ENCODE measurements at regions not wholly inside any gene's neighbourhood (a gene's known extent, or its start where the extent isn't known, plus 50 kb on each side); places are given as distances from the start of the nearest gene placed in this dataset.

DNA sequence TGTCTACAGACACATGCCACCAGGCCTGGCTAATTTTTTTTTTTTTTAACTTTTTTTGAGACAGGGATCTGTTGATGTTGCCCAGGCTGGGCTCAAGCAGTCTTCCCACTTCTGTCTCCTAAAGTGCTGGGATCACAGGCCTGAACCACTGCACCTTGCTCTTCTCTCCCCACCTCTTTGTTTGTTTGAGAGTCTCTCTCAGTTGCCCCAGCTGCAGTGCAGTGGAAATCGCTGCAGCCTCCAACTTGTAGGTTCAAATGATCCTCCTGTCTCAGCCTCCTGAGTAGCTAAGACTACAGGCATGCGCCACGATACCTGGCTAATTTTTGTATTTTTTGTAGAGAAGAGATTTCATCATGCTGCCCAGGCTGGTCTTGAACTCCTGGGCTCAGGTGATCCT is 115.6 kb downstream of the LARP7 start:
- 75 to 85% methylated on average over 3 of the region's 3 CpGs for WGBS, 2 donors
- FAIRE-seq (no peak), ATAC-seq (no peak), DNase-seq (no peak)
- H3K36me3 ChIP-seq = no peaks in the 10 kb centered on the region
- intact Hi-C loops (cut with DNase I) = loop anchor here in 1 of 3 donors (10.0 kb wide), 1 partner anchor 108 kb away; no protein-coding TSS in a partner anchor
- TF ChIP-seq, protein P1, sequence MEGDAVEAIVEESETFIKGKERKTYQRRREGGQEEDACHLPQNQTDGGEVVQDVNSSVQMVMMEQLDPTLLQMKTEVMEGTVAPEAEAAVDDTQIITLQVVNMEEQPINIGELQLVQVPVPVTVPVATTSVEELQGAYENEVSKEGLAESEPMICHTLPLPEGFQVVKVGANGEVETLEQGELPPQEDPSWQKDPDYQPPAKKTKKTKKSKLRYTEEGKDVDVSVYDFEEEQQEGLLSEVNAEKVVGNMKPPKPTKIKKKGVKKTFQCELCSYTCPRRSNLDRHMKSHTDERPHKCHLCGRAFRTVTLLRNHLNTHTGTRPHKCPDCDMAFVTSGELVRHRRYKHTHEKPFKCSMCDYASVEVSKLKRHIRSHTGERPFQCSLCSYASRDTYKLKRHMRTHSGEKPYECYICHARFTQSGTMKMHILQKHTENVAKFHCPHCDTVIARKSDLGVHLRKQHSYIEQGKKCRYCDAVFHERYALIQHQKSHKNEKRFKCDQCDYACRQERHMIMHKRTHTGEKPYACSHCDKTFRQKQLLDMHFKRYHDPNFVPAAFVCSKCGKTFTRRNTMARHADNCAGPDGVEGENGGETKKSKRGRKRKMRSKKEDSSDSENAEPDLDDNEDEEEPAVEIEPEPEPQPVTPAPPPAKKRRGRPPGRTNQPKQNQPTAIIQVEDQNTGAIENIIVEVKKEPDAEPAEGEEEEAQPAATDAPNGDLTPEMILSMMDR (IDR thresholded peaks at IDR 0.05) = no peak
- no peak overlapping the region for H3K27ac ChIP-seq
- H3K27me3 ChIP-seq = no peaks in the 10 kb centered on the region
- H3K4me1 ChIP-seq = no peaks in the 10 kb centered on the region
- no peaks in the 10 kb centered on the region for H3K9me3 ChIP-seq
- H3K4me3 ChIP-seq = no peak overlapping the region

DNA sequence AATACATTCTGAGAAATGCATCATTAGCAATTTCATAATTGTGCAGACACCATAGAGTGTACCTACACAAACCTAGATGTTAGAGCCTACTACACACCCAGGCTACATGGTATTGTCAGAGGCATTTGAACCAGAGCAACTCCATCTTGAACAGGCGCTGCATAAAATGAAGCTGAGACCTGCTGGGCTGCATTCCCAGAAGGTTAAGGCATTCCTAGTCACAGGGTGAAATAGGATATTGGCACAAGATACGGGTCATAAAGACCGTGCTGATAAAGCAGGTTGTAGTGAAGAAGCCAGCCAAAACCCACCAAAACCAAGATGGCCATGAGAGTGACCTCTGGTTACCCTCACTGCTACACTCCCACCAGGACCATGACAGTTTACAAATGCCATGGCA is 116.4 kb downstream of the LARP7 start:
- TF ChIP-seq, protein P1 (IDR thresholded peaks at IDR 0.05) = no peak
- H3K9me3 ChIP-seq = no peaks in the 10 kb centered on the region
- WGBS, 2 donors = 39 to 54% methylated on average over 3 of the region's 3 CpGs
- H3K4me3 ChIP-seq = no peak overlapping the region
- ATAC-seq = no peak
- intact Hi-C loops (cut with DNase I) = loop anchor here in 1 of 3 donors (10.0 kb wide), 1 partner anchor 109 kb away; no protein-coding TSS in a partner anchor
- H3K4me1 ChIP-seq = no peaks in the 10 kb centered on the region
- no peak overlapping the region for H3K27ac ChIP-seq
- DNase-seq = no peak
- no peaks in the 10 kb centered on the region for H3K36me3 ChIP-seq
- H3K27me3 ChIP-seq = no peaks in the 10 kb centered on the region
- FAIRE-seq = no peak

DNA sequence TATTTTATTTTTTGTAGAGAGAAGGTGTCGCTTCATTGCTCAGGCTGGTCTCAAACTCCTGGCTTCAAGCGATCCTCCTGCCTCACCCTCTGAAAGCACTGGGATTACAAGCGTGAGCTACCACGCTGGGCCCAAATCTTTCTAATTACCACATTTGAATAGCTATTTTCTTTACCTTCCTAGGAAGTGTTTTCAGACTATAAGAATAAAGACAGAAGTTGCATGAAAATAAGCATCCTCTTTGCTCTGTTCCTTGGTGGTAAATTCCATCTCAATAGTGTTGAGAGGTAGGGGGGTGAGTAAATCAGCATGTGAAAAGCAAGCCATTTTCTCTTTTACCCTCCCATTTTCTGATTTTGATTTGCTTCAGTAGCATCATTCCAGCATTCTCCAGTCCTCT is 122.4 kb downstream of the LARP7 start:
- Histone ChIP-seq H3K4me1 (no peaks in the 10 kb centered on the region), H3K4me3 (no peak overlapping the region), H3K9me3 (no peaks in the 10 kb centered on the region), H3K27me3 (no peaks in the 10 kb centered on the region), H3K27ac (no peak overlapping the region), H3K36me3 (no peaks in the 10 kb centered on the region)
- no peak for DNase-seq
- ATAC-seq = no peak
- intact Hi-C loops (cut with DNase I) = loop anchor here in 1 of 3 donors (10.0 kb wide), 1 partner anchor 115 kb away; no protein-coding TSS in a partner anchor
- no peak for FAIRE-seq
- TF ChIP-seq, protein P1 (IDR thresholded peaks at IDR 0.05) = no peak
- 58 to 71% methylated on average over 4 of the region's 4 CpGs for WGBS, 2 donors

DNA sequence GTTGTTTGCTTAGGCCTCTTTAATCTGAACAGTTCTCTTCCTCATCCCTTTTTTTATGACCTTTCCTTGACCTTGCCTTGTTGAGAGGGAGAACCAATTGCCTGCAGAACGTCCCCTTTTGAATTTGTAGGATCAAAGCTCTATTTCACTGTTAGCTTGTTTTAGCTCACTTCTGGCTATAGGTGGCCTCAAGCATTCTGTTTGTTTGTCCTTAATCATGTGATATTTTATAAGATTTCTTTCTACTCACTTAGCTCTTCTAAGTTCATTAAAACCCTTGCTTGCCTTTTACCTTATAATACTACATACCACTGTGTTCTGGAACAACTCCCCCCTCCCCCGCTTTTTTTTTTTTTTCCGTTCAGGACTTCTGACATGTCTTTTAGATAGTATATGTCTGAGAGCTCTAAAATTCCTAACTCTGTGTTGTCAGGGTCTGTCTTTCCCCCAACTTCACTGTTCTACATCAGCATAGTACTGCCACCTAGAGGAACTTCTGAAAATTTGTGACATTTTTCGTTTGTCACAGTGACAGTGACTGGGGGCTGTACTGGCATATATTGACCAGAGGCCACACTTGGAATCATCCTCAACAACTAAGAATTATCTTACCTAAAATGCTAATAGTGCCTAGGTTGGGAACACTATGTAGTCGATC is 128.5 kb downstream of the LARP7 start:
- no peak overlapping the region for H3K4me3 ChIP-seq
- ATAC-seq = peak in 2 of 4 donors; percentile 34 to 42
- DNase-seq = no peak
- H3K27me3 ChIP-seq = no peaks in the 10 kb centered on the region
- no peaks in the 10 kb centered on the region for H3K9me3 ChIP-seq
- no peaks in the 10 kb centered on the region for H3K4me1 ChIP-seq
- no peak for FAIRE-seq
- H3K36me3 ChIP-seq = no peaks in the 10 kb centered on the region
- TF ChIP-seq, protein P1 (IDR thresholded peaks at IDR 0.05) = peak in 2 of 4 donors; percentile 9 to 20
- WGBS, 2 donors = 9 to 14% methylated on average over 5 of the region's 5 CpGs
- intact Hi-C loops (cut with DNase I) = no loop called here
- H3K27ac ChIP-seq = no peak overlapping the region

DNA sequence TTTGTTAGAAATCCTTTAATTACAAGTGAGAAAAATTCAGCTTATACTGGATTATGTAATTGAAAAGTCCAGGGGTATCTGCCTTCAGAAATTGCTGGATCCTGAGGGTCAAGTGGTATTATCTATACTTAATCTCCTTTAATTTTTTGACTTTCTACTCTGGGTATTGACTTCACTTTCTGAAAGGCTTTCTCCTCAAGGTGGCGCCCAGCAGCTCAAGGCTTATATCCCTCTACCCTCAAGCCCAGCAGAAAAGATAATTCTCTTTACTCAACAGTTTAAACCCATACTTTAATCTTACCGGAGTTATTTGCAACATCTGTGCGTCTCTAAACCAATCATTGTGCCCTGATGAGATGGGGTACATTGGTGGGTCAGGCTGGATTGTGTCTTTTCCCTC is 129.5 kb downstream of the LARP7 start:
- no peaks in the 10 kb centered on the region for H3K36me3 ChIP-seq
- H3K9me3 ChIP-seq = no peaks in the 10 kb centered on the region
- no peak for FAIRE-seq
- no peaks in the 10 kb centered on the region for H3K4me1 ChIP-seq
- no peak for DNase-seq
- peak in 1 of 4 donors; percentile 22 for ATAC-seq
- TF ChIP-seq, protein P1 (IDR thresholded peaks at IDR 0.05) = no peak
- intact Hi-C loops (cut with DNase I) = no loop called here
- H3K27ac ChIP-seq = no peak overlapping the region
- H3K27me3 ChIP-seq = no peaks in the 10 kb centered on the region
- H3K4me3 ChIP-seq = no peak overlapping the region
- WGBS, 2 donors = 13 to 15% methylated on average over 3 of the region's 3 CpGs
